ENCODE measurements at regions not wholly inside any gene's neighbourhood (a gene's known extent, or its start where the extent isn't known, plus 50 kb on each side); places are given as distances from the start of the nearest gene placed in this dataset.

DNA sequence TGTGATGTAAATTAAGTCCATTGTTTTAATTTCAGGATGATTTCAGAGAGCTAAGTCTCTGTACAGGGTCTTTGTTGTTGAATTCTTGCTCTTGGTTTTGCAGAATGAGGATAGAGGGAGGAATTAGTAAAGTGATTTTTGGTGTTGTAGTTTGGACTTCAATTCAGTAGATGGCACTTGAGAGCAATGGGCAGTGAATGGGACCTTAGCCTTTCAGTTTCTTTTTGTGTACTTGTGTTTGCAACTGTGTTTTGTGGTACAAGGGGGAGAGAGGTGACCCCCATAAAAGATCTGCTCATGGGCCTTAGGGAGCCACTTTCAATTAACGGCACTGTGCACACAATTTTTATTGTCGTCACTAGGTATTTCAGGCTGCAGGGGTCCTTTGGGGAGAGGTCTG, 340.0 kb downstream of the DCAF12L2 start:
- H4K20me1 ChIP-seq (replicated peaks; ENCODE audit: control insufficient read depth, extremely low read depth, insufficient read depth, low read length), result no peaks in the 10 kb centered on the region
- no TSS peak for BruUV-seq (replicated peaks)
- H3K9ac ChIP-seq (replicated peaks; ENCODE audit: extremely low read depth, insufficient read depth, low read length), result no peak overlapping the region
- dilution Hi-C loops (cut with MboI; ENCODE audit: extremely low pct_ligation_motif_present, low sequenced_read_pairs), result no loop called here
- ChIA-PET CTCF (no interaction called here), POLR2A (no interaction called here)
- H2AFZ ChIP-seq (ENCODE audit: low read depth, low read length), result no peak overlapping the region
- H3K4me2 ChIP-seq (ENCODE audit: insufficient read depth, low read length), result no peak overlapping the region
- H3K9me1 ChIP-seq (replicated peaks; ENCODE audit: control insufficient read depth, extremely low read depth, insufficient read depth, low read length), result no peaks in the 10 kb centered on the region
- FAIRE-seq (no peak), DNase-seq (ENCODE audit: low read depth, low spot score) (no peak)
- no peaks in the 10 kb centered on the region for H3K4me1 ChIP-seq (ENCODE audit: control insufficient read depth, extremely low read depth, insufficient read depth, low read length)
- no peak overlapping the region for H3K4me3 ChIP-seq (replicated peaks in 1 of 3; ENCODE audit: insufficient read depth in 1 of 3, low read depth in 1 of 3, low read length in 3 of 3)
- no peak for TF ChIP-seq POLR2AphosphoS5 (IDR thresholded peaks at IDR 0.05; ENCODE audit: insufficient read depth, low read depth, low read length)
- no peak for TF ChIP-seq MYC (IDR thresholded peaks at IDR 0.05; ENCODE audit: low read depth, low read length)
- TF ChIP-seq POLR2A (IDR thresholded peaks at IDR 0.05; ENCODE audit: low read depth, low read length), result no peak
- no peak for TF ChIP-seq JUN (IDR thresholded peaks at IDR 0.05; ENCODE audit: borderline replicate concordance, insufficient read depth, insufficient read length, low read depth)
- H3K79me2 ChIP-seq (ENCODE audit: control insufficient read depth, insufficient read depth, low read length), result no peaks in the 10 kb centered on the region
- intact Hi-C loops (cut with micrococcal nuclease), result no loop called here
- no peaks in the 10 kb centered on the region for H3K27me3 ChIP-seq (ENCODE audit: control insufficient read depth in 2 of 2, insufficient read depth in 2 of 2, low read length in 2 of 2)
- H3K36me3 ChIP-seq (ENCODE audit: control insufficient read depth in 2 of 2, extremely low read depth in 1 of 2, insufficient read depth in 2 of 2, low read length in 2 of 2), result no peaks in the 10 kb centered on the region
- H3K9me3 ChIP-seq (replicated peaks; ENCODE audit: control insufficient read depth, insufficient read depth, low read length), result no peaks in the 10 kb centered on the region
- no peak overlapping the region for H3K27ac ChIP-seq (ENCODE audit: insufficient read depth, low read depth, low read length)

GRCh38 chrX:125826774-125827451, 339.2 kb downstream of the DCAF12L2 start:
- Histone ChIP-seq H3K27ac (ENCODE audit: insufficient read depth, low read depth, low read length) (no peak overlapping the region), H3K9ac (replicated peaks; ENCODE audit: extremely low read depth, insufficient read depth, low read length) (no peak overlapping the region), H3K36me3 (ENCODE audit: control insufficient read depth in 2 of 2, extremely low read depth in 1 of 2, insufficient read depth in 2 of 2, low read length in 2 of 2) (no peaks in the 10 kb centered on the region), H3K4me1 (ENCODE audit: control insufficient read depth, extremely low read depth, insufficient read depth, low read length) (no peaks in the 10 kb centered on the region), H3K9me3 (replicated peaks; ENCODE audit: control insufficient read depth, insufficient read depth, low read length) (no peaks in the 10 kb centered on the region), H3K9me1 (replicated peaks; ENCODE audit: control insufficient read depth, extremely low read depth, insufficient read depth, low read length) (no peaks in the 10 kb centered on the region), H4K20me1 (replicated peaks; ENCODE audit: control insufficient read depth, extremely low read depth, insufficient read depth, low read length) (no peaks in the 10 kb centered on the region), H3K79me2 (ENCODE audit: control insufficient read depth, insufficient read depth, low read length) (no peaks in the 10 kb centered on the region), H2AFZ (ENCODE audit: low read depth, low read length) (no peak overlapping the region), H3K27me3 (ENCODE audit: control insufficient read depth in 2 of 2, insufficient read depth in 2 of 2, low read length in 2 of 2) (no peaks in the 10 kb centered on the region), H3K4me2 (ENCODE audit: insufficient read depth, low read length) (no peak overlapping the region), H3K4me3 (replicated peaks in 1 of 3; ENCODE audit: insufficient read depth in 1 of 3, low read depth in 1 of 3, low read length in 3 of 3) (no peak overlapping the region)
- intact Hi-C loops (cut with micrococcal nuclease) (no loop called here), dilution Hi-C loops (cut with MboI; ENCODE audit: extremely low pct_ligation_motif_present, low sequenced_read_pairs) (no loop called here)
- ChIA-PET POLR2A (no interaction called here), CTCF (no interaction called here)
- no TSS peak for BruUV-seq (replicated peaks)
- DNase-seq (ENCODE audit: low read depth, low spot score), result no peak
- FAIRE-seq, result no peak
- no peak for TF ChIP-seq JUN (IDR thresholded peaks at IDR 0.05; ENCODE audit: borderline replicate concordance, insufficient read depth, insufficient read length, low read depth)
- no peak for TF ChIP-seq EZH2 (IDR thresholded peaks at IDR 0.05; ENCODE audit: borderline replicate concordance, low read depth, low read length, severe bottlenecking)
- no peak for TF ChIP-seq MAX (IDR thresholded peaks at IDR 0.05; ENCODE audit: insufficient read depth, insufficient read length)
